HepG2 (cell line): ENCODE measurements at regions not wholly inside any gene's neighbourhood (a gene's known extent, or its start where the extent isn't known, plus 50 kb on each side); places are given as distances from the start of the nearest gene placed in this dataset.

Experiments
- ATM ChIP-seq: fragments of 450-650 bp; IDR thresholded peaks from 2 replicates; pipeline ENCODE4 v1.7.1; 2017; ENCODE audit warnings: mild to moderate bottlenecking, borderline replicate concordance
- BCL6 ChIP-seq: IDR thresholded peaks from 2 replicates; pipeline ENCODE4 v1.6.1; 2016; ENCODE audit warnings: missing genetic modification reagents, missing compliant biosample characterization
- FOXO4 ChIP-seq: sonication (generic); formaldehyde crosslinking; conservative IDR thresholded peaks from 2 replicates; pipeline ENCODE4 v1.8.1; 2023; ENCODE audit warnings: missing genetic modification reagents
- HNRNPK ChIP-seq: fragments of 200-400 bp; formaldehyde crosslinking; IDR thresholded peaks from 2 replicates; pipeline ENCODE4 v1.6.1; 2018; ENCODE audit warnings: low read length, low read depth, moderate library complexity, mild to moderate bottlenecking; ENCODE audit not compliant: poor library complexity, severe bottlenecking
- MAFK ChIP-seq, 2 experiments: IDR thresholded peaks in 1 of 2; conservative IDR thresholded peaks in 1 of 2; 2 replicates each; pipeline ENCODE4 v1.6.1; 2011; ENCODE audit warnings: improper control_type of control experiment in 2 of 2, low read length in 2 of 2
- MAZ ChIP-seq, 2 experiments: sonication (generic) in 1 of 2; formaldehyde crosslinking in 1 of 2; IDR thresholded peaks; 2 replicates each; pipeline versions ENCODE4 v1.5.0 to v1.6.1; 2012 to 2020; ENCODE audit warnings: low read depth in 2 of 2, mild to moderate bottlenecking in 2 of 2, borderline replicate concordance in 1 of 2, improper control_type of control experiment in 1 of 2, low read length in 1 of 2, missing genetic modification reagents in 1 of 2, moderate library complexity in 1 of 2
- MTF1 ChIP-seq: sonication (generic); formaldehyde crosslinking; IDR thresholded peaks from 2 replicates; pipeline ENCODE4 v1.5.0; 2020; ENCODE audit warnings: missing genetic modification reagents
- RFXANK ChIP-seq: IDR thresholded peaks from 2 replicates; pipeline ENCODE4 v1.6.1; 2016
- SNAI1 ChIP-seq: sonication (generic); formaldehyde crosslinking; IDR thresholded peaks from 2 replicates; pipeline ENCODE4 v1.5.0; 2020; ENCODE audit warnings: mild to moderate bottlenecking, missing genetic modification reagents, borderline replicate concordance
- TCF7L2 ChIP-seq: IDR thresholded peaks from 2 replicates; pipeline ENCODE4 v1.6.1; 2011; ENCODE audit warnings: mild to moderate bottlenecking, low read depth, low read length, moderate library complexity
- ZNF337 ChIP-seq: sonication (generic); formaldehyde crosslinking; IDR thresholded peaks from 2 replicates; pipeline ENCODE4 v1.5.1; 2020; ENCODE audit warnings: missing genetic modification reagents, low read depth, mild to moderate bottlenecking, borderline replicate concordance
- ZNF546 ChIP-seq: sonication (generic); formaldehyde crosslinking; conservative IDR thresholded peaks from 2 replicates; pipeline ENCODE4 v1.8.1; 2023; ENCODE audit warnings: mild to moderate bottlenecking, missing genetic modification reagents
- ZNF550 ChIP-seq: sonication (generic); formaldehyde crosslinking; IDR thresholded peaks from 2 replicates; pipeline ENCODE4 v1.4.0; 2020; ENCODE audit warnings: mild to moderate bottlenecking, missing genetic modification reagents, borderline replicate concordance
- ZNF609 ChIP-seq: sonication (generic); formaldehyde crosslinking; IDR thresholded peaks from 2 replicates; pipeline ENCODE4 v1.4.0; 2020; ENCODE audit warnings: mild to moderate bottlenecking, missing genetic modification reagents, borderline replicate concordance
- ZNF660 ChIP-seq: sonication (generic); formaldehyde crosslinking; IDR thresholded peaks from 2 replicates; pipeline ENCODE4 v1.5.1; 2020; ENCODE audit warnings: mild to moderate bottlenecking, low read depth, missing genetic modification reagents, borderline replicate concordance
- TF ChIP-seq, protein P1 (sequence below): fragments of 450-650 bp; IDR thresholded peaks from 2 replicates; pipeline ENCODE4 v1.6.1; 2017; ENCODE audit warnings: mild to moderate bottlenecking
- TF ChIP-seq, protein P2 (sequence below): sonication (generic); formaldehyde crosslinking; IDR thresholded peaks from 2 replicates; pipeline ENCODE4 v1.5.0; 2020; ENCODE audit warnings: missing genetic modification reagents, mild to moderate bottlenecking, borderline replicate concordance
- TF ChIP-seq, protein P3 (sequence below): sonication (generic); formaldehyde crosslinking; IDR thresholded peaks from 2 replicates; pipeline ENCODE4 v1.8.1; 2023; ENCODE audit warnings: mild to moderate bottlenecking, missing genetic modification reagents, borderline replicate concordance

GRCh38 chr4:3836756-3837601 is 70.8 kb downstream of the ADRA2C start (continued):
- TF ChIP-seq BCL6 (peak; percentile 83), ATM (no peak), ZNF546 (CRISPR knock-in tag) (0 out of 2 replicates have a peak, but pooled peaks have one; percentile 47), ZNF337 (no peak), HNRNPK (no peak), ZNF550 (CRISPR knock-in tag) (no peak), RFXANK (CRISPR knock-in tag) (no peak), MAFK (conservative IDR thresholded peaks at IDR 0.05 in 1 of 2, IDR thresholded peaks at IDR 0.05 in 1 of 2; ENCODE audit: low read length in 2 of 2) (peak; percentile 23 to 34; a peak in 1 of 4 replicates), SNAI1 (CRISPR knock-in tag) (0 out of 2 replicates have a peak, but pooled peaks have one; percentile 41), FOXO4 (CRISPR knock-in tag) (no peak), ZNF609 (CRISPR knock-in tag) (peak; percentile 99), MTF1 (CRISPR knock-in tag) (no peak), TCF7L2 (peak; percentile 100), MAZ (IDR thresholded peaks at IDR 0.05; ENCODE audit: borderline replicate concordance, low read depth, low read length) (peak; percentile 93), MAZ (CRISPR knock-in tag; IDR thresholded peaks at IDR 0.05; ENCODE audit: low read depth) (peak; percentile 99), ZNF660 (CRISPR knock-in tag) (no peak)
- TF ChIP-seq, protein P1, sequence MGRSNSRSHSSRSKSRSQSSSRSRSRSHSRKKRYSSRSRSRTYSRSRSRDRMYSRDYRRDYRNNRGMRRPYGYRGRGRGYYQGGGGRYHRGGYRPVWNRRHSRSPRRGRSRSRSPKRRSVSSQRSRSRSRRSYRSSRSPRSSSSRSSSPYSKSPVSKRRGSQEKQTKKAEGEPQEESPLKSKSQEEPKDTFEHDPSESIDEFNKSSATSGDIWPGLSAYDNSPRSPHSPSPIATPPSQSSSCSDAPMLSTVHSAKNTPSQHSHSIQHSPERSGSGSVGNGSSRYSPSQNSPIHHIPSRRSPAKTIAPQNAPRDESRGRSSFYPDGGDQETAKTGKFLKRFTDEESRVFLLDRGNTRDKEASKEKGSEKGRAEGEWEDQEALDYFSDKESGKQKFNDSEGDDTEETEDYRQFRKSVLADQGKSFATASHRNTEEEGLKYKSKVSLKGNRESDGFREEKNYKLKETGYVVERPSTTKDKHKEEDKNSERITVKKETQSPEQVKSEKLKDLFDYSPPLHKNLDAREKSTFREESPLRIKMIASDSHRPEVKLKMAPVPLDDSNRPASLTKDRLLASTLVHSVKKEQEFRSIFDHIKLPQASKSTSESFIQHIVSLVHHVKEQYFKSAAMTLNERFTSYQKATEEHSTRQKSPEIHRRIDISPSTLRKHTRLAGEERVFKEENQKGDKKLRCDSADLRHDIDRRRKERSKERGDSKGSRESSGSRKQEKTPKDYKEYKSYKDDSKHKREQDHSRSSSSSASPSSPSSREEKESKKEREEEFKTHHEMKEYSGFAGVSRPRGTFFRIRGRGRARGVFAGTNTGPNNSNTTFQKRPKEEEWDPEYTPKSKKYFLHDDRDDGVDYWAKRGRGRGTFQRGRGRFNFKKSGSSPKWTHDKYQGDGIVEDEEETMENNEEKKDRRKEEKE, result no peak
- TF ChIP-seq, protein P2, sequence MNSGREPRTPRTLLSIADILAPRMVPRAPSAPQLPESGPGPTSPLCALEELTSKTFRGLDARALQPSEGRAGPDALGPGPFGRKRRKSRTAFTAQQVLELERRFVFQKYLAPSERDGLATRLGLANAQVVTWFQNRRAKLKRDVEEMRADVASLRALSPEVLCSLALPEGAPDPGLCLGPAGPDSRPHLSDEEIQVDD (CRISPR knock-in tag), result no peak
- TF ChIP-seq, protein P3, sequence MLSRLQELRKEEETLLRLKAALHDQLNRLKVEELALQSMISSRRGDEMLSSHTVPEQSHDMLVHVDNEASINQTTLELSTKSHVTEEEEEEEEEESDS, result 0 out of 2 replicates have a peak, but pooled peaks have one; percentile 59
